ENCODE measurements at regions not wholly inside any gene's neighbourhood (a gene's known extent, or its start where the extent isn't known, plus 50 kb on each side); places are given as distances from the start of the nearest gene placed in this dataset.
"Not testable (repeated sequence)": the region's sequence is repeated elsewhere in the genome, so short reads cannot be mapped to it uniquely, and the experiment has no call there.

GRCh38 chr13:83077499-83077898 is 804.8 kb downstream of the SLITRK1 start:
- Mint-ChIP-seq H3K27me3 (no peaks in the 10 kb centered on the region), H3K4me1 (no peaks in the 10 kb centered on the region)
- CTCF ChIA-PET = no interaction called here

GRCh38 chr13:83073930-83074329 is 808.3 kb downstream of the SLITRK1 start:
- H3K36me3 ChIP-seq (ENCODE audit: control insufficient read depth in 2 of 2, extremely low read depth in 1 of 2, insufficient read depth in 1 of 2, low read length in 1 of 2); ATAC-seq (replicated peaks in 1 of 4); H3K9me3 Mint-ChIP-seq; H3K27ac Mint-ChIP-seq; POLR2A ChIA-PET; H3K4me1 ChIP-seq (ENCODE audit: control insufficient read depth in 1 of 2, extremely low read depth in 1 of 2, insufficient read depth in 2 of 2, low read length in 2 of 2); H3K27ac ChIP-seq (ENCODE audit: low read length); H3K9me3 ChIP-seq; H3K4me1 Mint-ChIP-seq; H3K4me3 ChIP-seq (ENCODE audit: control insufficient read depth in 1 of 2, extremely low read depth in 1 of 2, low read length in 1 of 2); DNase-seq; H3K36me3 Mint-ChIP-seq; H3K27me3 Mint-ChIP-seq; CTCF ChIA-PET; H3K27me3 ChIP-seq (replicated peaks in 1 of 2; ENCODE audit: control insufficient read depth in 2 of 2, extremely low read depth in 1 of 2, insufficient read depth in 2 of 2, low read length in 1 of 2); H3K4me3 Mint-ChIP-seq: not testable (repeated sequence)

More at GRCh38 chr13:83077499-83077898, 804.8 kb downstream of the SLITRK1 start:
- ATAC-seq (replicated peaks in 1 of 4) (no peak), DNase-seq (no peak)
- no peaks in the 10 kb centered on the region for H3K9me3 ChIP-seq
- POLR2A ChIA-PET = no interaction called here
- Mint-ChIP-seq H3K9me3 (peaks cover 2 to 7% (median 6%) of the 10 kb centered on the region in 3 donors), H3K27ac (no peak overlapping the region), H3K4me3 (no peak overlapping the region), H3K36me3 (no peaks in the 10 kb centered on the region)
- no peaks in the 10 kb centered on the region for H3K4me1 ChIP-seq (ENCODE audit: control insufficient read depth in 1 of 2, extremely low read depth in 1 of 2, insufficient read depth in 2 of 2, low read length in 2 of 2)
- H3K36me3 ChIP-seq (ENCODE audit: control insufficient read depth in 2 of 2, extremely low read depth in 1 of 2, insufficient read depth in 1 of 2, low read length in 1 of 2) = no peaks in the 10 kb centered on the region
- no peak overlapping the region for H3K4me3 ChIP-seq (ENCODE audit: control insufficient read depth in 1 of 2, extremely low read depth in 1 of 2, low read length in 1 of 2)
- WGBS (ENCODE audit: insufficient coverage) = no CpG with 5 or more reads among the region's 2 CpGs
- H3K27ac ChIP-seq (ENCODE audit: low read length) = no peak overlapping the region
- no peaks in the 10 kb centered on the region for H3K27me3 ChIP-seq (replicated peaks in 1 of 2; ENCODE audit: control insufficient read depth in 2 of 2, extremely low read depth in 1 of 2, insufficient read depth in 2 of 2, low read length in 1 of 2)

GRCh38 chr13:83065108-83065507 is 817.2 kb downstream of the SLITRK1 start:
- Histone ChIP-seq H3K36me3 (ENCODE audit: control insufficient read depth in 2 of 2, extremely low read depth in 1 of 2, insufficient read depth in 1 of 2, low read length in 1 of 2) (no peaks in the 10 kb centered on the region), H3K4me1 (ENCODE audit: control insufficient read depth in 1 of 2, extremely low read depth in 1 of 2, insufficient read depth in 2 of 2, low read length in 2 of 2) (no peaks in the 10 kb centered on the region), H3K27me3 (replicated peaks in 1 of 2; ENCODE audit: control insufficient read depth in 2 of 2, extremely low read depth in 1 of 2, insufficient read depth in 2 of 2, low read length in 1 of 2) (no peaks in the 10 kb centered on the region), H3K4me3 (ENCODE audit: control insufficient read depth in 1 of 2, extremely low read depth in 1 of 2, low read length in 1 of 2) (no peak overlapping the region), H3K9me3 (no peaks in the 10 kb centered on the region), H3K27ac (ENCODE audit: low read length) (no peak overlapping the region)
- DNase-seq (no peak), ATAC-seq (replicated peaks in 1 of 4) (no peak)
- Mint-ChIP-seq H3K9me3 (peaks cover 2 to 15% (median 9%) of the 10 kb centered on the region in 3 donors), H3K4me1 (no peaks in the 10 kb centered on the region), H3K36me3 (no peaks in the 10 kb centered on the region), H3K27ac (no peak overlapping the region), H3K4me3 (no peak overlapping the region), H3K27me3 (no peaks in the 10 kb centered on the region)
- ChIA-PET CTCF (no interaction called here), POLR2A (no interaction called here)
- 60% methylated on average over 1 of the region's 3 CpGs for WGBS (ENCODE audit: insufficient coverage)

- no peaks in the 10 kb centered on the region for H3K27me3 ChIP-seq (replicated peaks in 1 of 2; ENCODE audit: control insufficient read depth in 2 of 2, extremely low read depth in 1 of 2, insufficient read depth in 2 of 2, low read length in 1 of 2)
- no peak overlapping the region for H3K27ac Mint-ChIP-seq
- no peak overlapping the region for H3K4me3 ChIP-seq (ENCODE audit: control insufficient read depth in 1 of 2, extremely low read depth in 1 of 2, low read length in 1 of 2)
- ChIA-PET POLR2A (no interaction called here), CTCF (no interaction called here)
- no peak overlapping the region for H3K27ac ChIP-seq (ENCODE audit: low read length)
- WGBS (ENCODE audit: insufficient coverage) = no CpG with 5 or more reads among the region's 1 CpG
- H3K27me3 Mint-ChIP-seq = no peaks in the 10 kb centered on the region
- no peaks in the 10 kb centered on the region for H3K36me3 ChIP-seq (ENCODE audit: control insufficient read depth in 2 of 2, extremely low read depth in 1 of 2, insufficient read depth in 1 of 2, low read length in 1 of 2)
- peaks cover 0 to 4% (median 0%) of the 10 kb centered on the region in 3 donors for H3K9me3 Mint-ChIP-seq
- H3K9me3 ChIP-seq = no peaks in the 10 kb centered on the region
- H3K4me3 Mint-ChIP-seq = no peak overlapping the region
- DNase-seq (no peak), ATAC-seq (replicated peaks in 1 of 4) (no peak)
- no peaks in the 10 kb centered on the region for H3K36me3 Mint-ChIP-seq
- H3K4me1 Mint-ChIP-seq = no peaks in the 10 kb centered on the region
- H3K4me1 ChIP-seq (ENCODE audit: control insufficient read depth in 1 of 2, extremely low read depth in 1 of 2, insufficient read depth in 2 of 2, low read length in 2 of 2) = no peaks in the 10 kb centered on the region
These were observed 825.2 kb downstream of the SLITRK1 start for GRCh38 chr13:83057119-83057518.

GRCh38 chr13:83056269-83056668 is 826.0 kb downstream of the SLITRK1 start:
- no peak overlapping the region for H3K4me3 Mint-ChIP-seq
- no peaks in the 10 kb centered on the region for H3K4me1 ChIP-seq (ENCODE audit: control insufficient read depth in 1 of 2, extremely low read depth in 1 of 2, insufficient read depth in 2 of 2, low read length in 2 of 2)
- H3K9me3 Mint-ChIP-seq = peaks cover 0 to 4% (median 0%) of the 10 kb centered on the region in 3 donors
- no peak for ATAC-seq (replicated peaks in 1 of 4)
- H3K4me3 ChIP-seq (ENCODE audit: control insufficient read depth in 1 of 2, extremely low read depth in 1 of 2, low read length in 1 of 2) = no peak overlapping the region
- H3K36me3 ChIP-seq (ENCODE audit: control insufficient read depth in 2 of 2, extremely low read depth in 1 of 2, insufficient read depth in 1 of 2, low read length in 1 of 2) = no peaks in the 10 kb centered on the region
- WGBS (ENCODE audit: insufficient coverage) = no CpG with 5 or more reads among the region's 3 CpGs
- DNase-seq = no peak
- no peak overlapping the region for H3K27ac Mint-ChIP-seq
- no peak overlapping the region for H3K27ac ChIP-seq (ENCODE audit: low read length)
- H3K27me3 Mint-ChIP-seq = no peaks in the 10 kb centered on the region
- ChIA-PET CTCF (no interaction called here), POLR2A (no interaction called here)
- no peaks in the 10 kb centered on the region for H3K4me1 Mint-ChIP-seq
- no peaks in the 10 kb centered on the region for H3K36me3 Mint-ChIP-seq
- no peaks in the 10 kb centered on the region for H3K27me3 ChIP-seq (replicated peaks in 1 of 2; ENCODE audit: control insufficient read depth in 2 of 2, extremely low read depth in 1 of 2, insufficient read depth in 2 of 2, low read length in 1 of 2)
- H3K9me3 ChIP-seq = no peaks in the 10 kb centered on the region

- Histone ChIP-seq H3K27ac (ENCODE audit: low read length) (no peak overlapping the region), H3K4me3 (ENCODE audit: control insufficient read depth in 1 of 2, extremely low read depth in 1 of 2, low read length in 1 of 2) (no peak overlapping the region), H3K36me3 (ENCODE audit: control insufficient read depth in 2 of 2, extremely low read depth in 1 of 2, insufficient read depth in 1 of 2, low read length in 1 of 2) (no peaks in the 10 kb centered on the region), H3K9me3 (no peaks in the 10 kb centered on the region), H3K27me3 (replicated peaks in 1 of 2; ENCODE audit: control insufficient read depth in 2 of 2, extremely low read depth in 1 of 2, insufficient read depth in 2 of 2, low read length in 1 of 2) (no peaks in the 10 kb centered on the region), H3K4me1 (ENCODE audit: control insufficient read depth in 1 of 2, extremely low read depth in 1 of 2, insufficient read depth in 2 of 2, low read length in 2 of 2) (no peaks in the 10 kb centered on the region)
- no peak for ATAC-seq (replicated peaks in 1 of 4)
- no peak overlapping the region for H3K4me3 Mint-ChIP-seq
- no peaks in the 10 kb centered on the region for H3K4me1 Mint-ChIP-seq
- WGBS (ENCODE audit: insufficient coverage) = no CpG with 5 or more reads among the region's 1 CpG
- H3K36me3 Mint-ChIP-seq = no peaks in the 10 kb centered on the region
- H3K9me3 Mint-ChIP-seq = peaks cover 5 to 10% (median 7%) of the 10 kb centered on the region in 3 donors
- ChIA-PET POLR2A (no interaction called here), CTCF (no interaction called here)
- no peaks in the 10 kb centered on the region for H3K27me3 Mint-ChIP-seq
- DNase-seq = no peak
- no peak overlapping the region for H3K27ac Mint-ChIP-seq
These were observed 833.9 kb downstream of the SLITRK1 start for GRCh38 chr13:83048419-83048818.

GRCh38 chr13:83024955-83025594 is 857.2 kb downstream of the SLITRK1 start:
- H3K27me3 Mint-ChIP-seq = no peaks in the 10 kb centered on the region
- ChIA-PET CTCF (no interaction called here), POLR2A (no interaction called here)
- WGBS (ENCODE audit: insufficient coverage) = 56% methylated on average over 1 of the region's 1 CpG
- H3K9me3 ChIP-seq = no peaks in the 10 kb centered on the region
- no peak overlapping the region for H3K4me3 Mint-ChIP-seq
- H3K4me1 Mint-ChIP-seq = no peaks in the 10 kb centered on the region
- ATAC-seq (replicated peaks in 1 of 4) = no peak
- H3K36me3 ChIP-seq (ENCODE audit: control insufficient read depth in 2 of 2, extremely low read depth in 1 of 2, insufficient read depth in 1 of 2, low read length in 1 of 2) = no peaks in the 10 kb centered on the region
- DNase-seq = no peak
- no peak overlapping the region for H3K4me3 ChIP-seq (ENCODE audit: control insufficient read depth in 1 of 2, extremely low read depth in 1 of 2, low read length in 1 of 2)
- H3K27ac ChIP-seq (ENCODE audit: low read length) = no peak overlapping the region
- no peaks in the 10 kb centered on the region for H3K4me1 ChIP-seq (ENCODE audit: control insufficient read depth in 1 of 2, extremely low read depth in 1 of 2, insufficient read depth in 2 of 2, low read length in 2 of 2)
- no peak overlapping the region for H3K27ac Mint-ChIP-seq
- H3K36me3 Mint-ChIP-seq = no peaks in the 10 kb centered on the region
- peaks cover 9 to 24% (median 21%) of the 10 kb centered on the region in 3 donors for H3K9me3 Mint-ChIP-seq
- H3K27me3 ChIP-seq (replicated peaks in 1 of 2; ENCODE audit: control insufficient read depth in 2 of 2, extremely low read depth in 1 of 2, insufficient read depth in 2 of 2, low read length in 1 of 2) = no peaks in the 10 kb centered on the region
